Adrenal gland (tissue), 5 donors: ENCODE measurements at regions not wholly inside any gene's neighbourhood (a gene's known extent, or its start where the extent isn't known, plus 50 kb on each side); places are given as distances from the start of the nearest gene placed in this dataset.

ENCODE experiments used
- CTCF ChIP-seq, 6 experiments: fragments of 450-650 bp in 4 of 6; fragments of 200-600 bp in 2 of 6; sonication (generic) in 1 of 6; IDR thresholded peaks; 1 replicate in 5 of 6; 2 replicates in 1 of 6; pipeline versions ENCODE4 v1.5.1 to v1.8.0; 2016 to 2021; ENCODE audit warnings: antibody characterized with exemption in 6 of 6, mild to moderate bottlenecking in 2 of 6, moderate library complexity in 1 of 6
- POLR2A ChIP-seq, 2 donors: fragments of 450-650 bp; IDR thresholded peaks; one replicate each; pipeline ENCODE4 v1.6.1; 2017; ENCODE audit warnings: antibody characterized with exemption in 2 of 2, mild to moderate bottlenecking in 2 of 2, moderate library complexity in 1 of 2
- donor health status: DM: no; HTN: no; CAD: no.

GRCh38 chr2:100192825-100193224 lies 50.4 kb upstream of the AFF3 start:
- TF ChIP-seq CTCF (IDR thresholded peaks at IDR 0.05), result no peak
- TF ChIP-seq POLR2A (IDR thresholded peaks at IDR 0.05), result no peak
